GM21786 (cell line): ENCODE measurements at regions not wholly inside any gene's neighbourhood (a gene's known extent, or its start where the extent isn't known, plus 50 kb on each side); places are given as distances from the start of the nearest gene placed in this dataset.

Experiments
- ATAC-seq: cut with Tn5 transposase; IDR thresholded peaks from one replicate; pipeline ENCODE4 v1.9.1; 2021; ENCODE audit not compliant: unreplicated experiment

GRCh38 chr1:4596486-4596885 is 57.9 kb upstream of the AJAP1 start:
- ATAC-seq = no peak

GRCh38 chr1:4597020-4597419 is 57.4 kb upstream of the AJAP1 start:
- ATAC-seq = no peak

DNA sequence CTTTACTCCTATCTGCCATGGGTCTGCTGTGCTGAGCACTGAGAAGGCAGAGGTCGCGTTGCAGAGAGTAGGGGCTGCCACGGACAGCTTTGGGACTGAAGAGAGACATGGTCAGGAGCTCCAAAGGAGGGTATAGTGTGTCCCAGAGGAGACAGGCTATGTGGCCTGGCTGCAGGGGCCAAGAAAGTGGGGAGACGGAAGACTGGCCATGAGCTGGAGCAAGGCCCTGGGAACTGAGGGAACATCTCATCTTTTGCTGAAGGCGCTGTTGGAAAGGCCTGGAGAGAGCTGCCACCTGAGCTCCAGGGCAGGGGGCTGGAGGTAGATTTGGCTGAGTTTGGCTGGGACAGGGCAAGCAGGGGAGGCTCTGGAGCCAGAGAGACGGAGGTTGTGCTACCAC is 55.8 kb upstream of the AJAP1 start:
- ATAC-seq = no peak

GRCh38 chr1:4599521-4599920 is 54.9 kb upstream of the AJAP1 start:
- ATAC-seq = no peak

- ATAC-seq = no peak
These were observed 54.4 kb upstream of the AJAP1 start for GRCh38 chr1:4599951-4600481.

- no peak for ATAC-seq
These were observed 53.6 kb upstream of the AJAP1 start for GRCh38 chr1:4600615-4601460.

DNA sequence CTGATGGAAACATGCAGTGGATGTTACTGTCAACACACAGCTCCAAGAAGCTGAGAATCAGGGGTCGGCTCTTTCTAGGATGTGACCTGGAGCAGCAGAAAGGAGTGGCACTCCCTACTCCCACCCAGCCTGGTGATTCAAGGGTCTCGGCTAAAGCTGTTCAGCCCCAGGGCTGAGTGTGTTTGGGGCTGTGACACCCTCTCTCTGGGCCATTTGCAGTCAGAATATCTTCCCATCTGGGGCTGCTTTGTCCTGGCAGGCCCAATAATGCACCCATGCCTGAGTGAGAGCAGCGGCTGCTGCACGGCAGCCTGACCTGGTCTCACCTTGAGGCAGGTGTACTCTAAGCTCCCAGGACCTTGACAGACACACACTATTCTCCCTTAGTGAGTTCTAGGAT is 52.5 kb upstream of the AJAP1 start:
- no peak for ATAC-seq

GRCh38 chr1:4602462-4603294 is 51.7 kb upstream of the AJAP1 start:
- no peak for ATAC-seq

GRCh38 chr1:4603295-4604110 is 50.9 kb upstream of the AJAP1 start:
- ATAC-seq = no peak
